ENCODE measurements at regions not wholly inside any gene's neighbourhood (a gene's known extent, or its start where the extent isn't known, plus 50 kb on each side); places are given as distances from the start of the nearest gene placed in this dataset.

DNA sequence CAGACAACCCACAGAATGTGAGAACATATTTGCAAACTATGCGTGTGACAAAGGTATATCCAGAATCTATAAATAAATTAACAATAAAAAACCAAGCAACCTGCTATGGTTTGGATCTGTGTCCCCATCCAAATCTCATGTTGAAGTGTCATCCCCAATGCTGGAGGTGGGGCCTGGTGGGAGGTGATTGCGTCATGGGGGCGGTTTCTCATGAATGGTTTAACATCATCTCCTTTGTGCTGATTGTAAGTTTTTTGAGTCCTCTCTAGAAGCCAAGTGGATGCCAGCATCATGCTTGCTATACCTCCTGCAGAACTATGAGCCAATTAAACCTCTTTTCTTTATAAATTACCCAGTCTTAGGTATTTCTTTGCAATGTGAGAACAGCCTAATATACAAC lies 335.4 kb downstream of the MAN2A1 start:
- in situ Hi-C loops (cut with HindIII; ENCODE audit: low sequenced_read_pairs), result no loop called here

GRCh38 chr5:110027527-110028322 lies 338.0 kb downstream of the MAN2A1 start:
- in situ Hi-C loops (cut with HindIII; ENCODE audit: low sequenced_read_pairs), result no loop called here

- in situ Hi-C loops (cut with HindIII; ENCODE audit: low sequenced_read_pairs), result no loop called here
Observed at GRCh38 chr5:110031402-110032140, 341.8 kb downstream of the MAN2A1 start.

GRCh38 chr5:110032376-110032775 lies 342.6 kb downstream of the MAN2A1 start:
- in situ Hi-C loops (cut with HindIII; ENCODE audit: low sequenced_read_pairs), result no loop called here

- in situ Hi-C loops (cut with HindIII; ENCODE audit: low sequenced_read_pairs), result no loop called here
Observed at GRCh38 chr5:110034056-110034600, 344.4 kb downstream of the MAN2A1 start.

- in situ Hi-C loops (cut with HindIII; ENCODE audit: low sequenced_read_pairs), result no loop called here
Observed at GRCh38 chr5:110038297-110038997, 348.7 kb downstream of the MAN2A1 start.

GRCh38 chr5:110040178-110040577 lies 350.5 kb downstream of the MAN2A1 start:
- in situ Hi-C loops (cut with HindIII; ENCODE audit: low sequenced_read_pairs), result no loop called here

DNA sequence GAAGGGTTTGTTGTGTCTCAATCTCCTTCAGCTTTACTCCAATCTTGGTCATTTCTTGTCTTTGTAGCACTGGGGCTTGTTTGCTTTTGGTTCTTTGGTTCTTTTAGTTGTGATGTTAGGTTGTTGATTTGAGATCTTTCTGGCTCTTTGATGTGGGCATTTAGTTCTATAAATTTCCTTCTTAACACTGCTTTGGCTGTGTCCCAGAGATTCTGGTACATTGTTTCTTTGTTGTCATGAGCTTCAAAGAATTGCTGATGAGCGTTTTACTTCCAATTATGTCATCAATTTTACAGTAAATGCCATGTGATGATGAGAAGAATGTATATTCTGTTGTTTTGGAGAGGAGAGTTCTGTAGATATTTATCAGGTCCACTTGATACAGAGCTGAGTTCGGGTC lies 353.3 kb downstream of the MAN2A1 start:
- in situ Hi-C loops (cut with HindIII; ENCODE audit: low sequenced_read_pairs), result no loop called here

- in situ Hi-C loops (cut with HindIII; ENCODE audit: low sequenced_read_pairs), result no loop called here
Observed at GRCh38 chr5:110045158-110045557, 355.4 kb downstream of the MAN2A1 start.

DNA sequence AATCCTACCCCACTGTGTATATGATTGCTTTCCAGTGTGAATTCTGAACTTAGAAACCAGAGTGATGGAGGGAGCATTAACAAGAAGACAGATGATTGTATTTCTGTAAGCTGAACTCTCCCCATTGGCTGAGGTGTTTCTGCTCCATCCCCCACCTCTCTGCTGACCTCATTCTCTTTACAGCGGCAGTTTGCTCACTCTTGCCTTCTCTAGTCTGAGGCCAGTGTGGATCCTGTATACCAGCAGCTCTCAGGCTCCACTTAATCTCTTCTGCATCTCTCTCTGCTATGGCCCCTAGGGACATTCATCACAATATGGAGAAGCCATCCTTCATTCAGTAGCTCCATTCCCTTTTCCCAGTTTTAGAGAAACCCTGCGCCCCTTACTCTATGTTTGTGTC lies 358.8 kb downstream of the MAN2A1 start:
- in situ Hi-C loops (cut with HindIII; ENCODE audit: low sequenced_read_pairs), result no loop called here

DNA sequence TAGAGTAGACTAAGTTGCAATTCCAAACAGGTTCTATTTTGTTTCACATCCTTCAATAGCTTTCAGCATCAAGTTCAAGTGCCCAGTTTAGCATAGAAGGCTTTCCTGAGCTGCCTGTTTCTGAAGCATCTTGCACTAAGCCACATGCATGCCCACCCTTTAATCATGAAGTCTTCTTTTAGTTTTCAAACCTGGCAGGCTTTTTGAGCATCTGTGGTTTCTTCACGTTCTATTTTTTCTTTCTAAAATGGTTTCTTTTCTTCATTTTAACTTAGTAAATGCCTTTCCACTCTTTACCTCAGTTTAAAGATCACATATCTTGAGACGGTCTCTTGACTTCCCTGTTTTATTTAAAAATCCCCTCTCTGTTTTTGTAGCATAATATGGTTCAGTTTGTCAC lies 360.1 kb downstream of the MAN2A1 start:
- in situ Hi-C loops (cut with HindIII; ENCODE audit: low sequenced_read_pairs), result no loop called here

DNA sequence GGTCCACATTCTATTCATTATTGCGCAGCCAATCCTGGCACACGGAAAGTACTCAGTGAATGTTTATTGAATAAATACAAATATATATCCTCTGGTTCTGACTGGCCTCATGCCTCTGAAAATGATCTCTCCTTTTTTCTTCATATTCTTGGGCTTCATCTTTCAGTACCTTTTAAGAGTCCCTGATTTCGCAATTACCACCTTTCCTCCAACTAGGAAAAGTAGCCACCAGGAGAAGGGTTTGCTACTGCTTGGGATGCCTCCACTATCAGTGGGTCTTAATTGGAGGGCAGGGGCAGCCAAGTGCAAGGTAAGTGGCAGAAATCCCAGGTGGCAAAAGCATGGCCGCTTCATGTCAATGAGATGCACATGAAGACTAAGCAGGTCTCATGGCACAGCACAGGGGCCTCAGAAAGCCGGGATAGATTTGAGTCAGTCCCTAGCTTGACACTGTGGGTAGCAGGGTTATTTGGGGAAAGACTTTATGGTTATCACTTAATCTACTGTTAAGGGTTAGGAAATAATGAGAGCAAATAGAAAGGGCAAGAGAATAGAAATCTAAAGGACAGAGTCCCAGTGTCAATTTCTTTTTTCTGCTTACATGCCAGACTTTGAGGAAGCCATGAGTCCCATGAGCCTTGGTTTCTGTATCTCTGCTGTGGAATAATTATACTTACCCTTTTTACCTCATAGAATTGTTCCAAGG lies 361.1 kb downstream of the MAN2A1 start:
- in situ Hi-C loops (cut with HindIII; ENCODE audit: low sequenced_read_pairs), result no loop called here

DNA sequence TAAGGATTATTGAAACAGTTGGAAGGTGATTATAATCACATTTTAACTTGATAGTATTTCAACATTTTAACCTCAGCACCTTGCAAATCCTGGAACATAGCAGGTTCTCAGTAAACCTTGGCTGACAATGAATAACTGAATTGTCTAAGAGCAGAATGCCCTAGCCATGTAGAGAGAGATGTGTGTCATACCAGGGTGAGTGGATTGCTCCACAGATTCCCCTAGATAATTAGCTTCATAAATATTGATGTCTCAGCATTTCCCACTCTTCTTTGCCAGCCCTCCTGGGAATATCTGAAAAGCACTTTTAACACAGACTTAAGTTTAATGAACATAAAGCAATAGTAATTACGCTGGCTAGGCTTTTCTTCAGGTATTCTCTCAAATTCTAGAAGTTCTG lies 363.5 kb downstream of the MAN2A1 start:
- in situ Hi-C loops (cut with HindIII; ENCODE audit: low sequenced_read_pairs), result no loop called here

GRCh38 chr5:110053824-110054223 lies 364.1 kb downstream of the MAN2A1 start:
- in situ Hi-C loops (cut with HindIII; ENCODE audit: low sequenced_read_pairs), result no loop called here

DNA sequence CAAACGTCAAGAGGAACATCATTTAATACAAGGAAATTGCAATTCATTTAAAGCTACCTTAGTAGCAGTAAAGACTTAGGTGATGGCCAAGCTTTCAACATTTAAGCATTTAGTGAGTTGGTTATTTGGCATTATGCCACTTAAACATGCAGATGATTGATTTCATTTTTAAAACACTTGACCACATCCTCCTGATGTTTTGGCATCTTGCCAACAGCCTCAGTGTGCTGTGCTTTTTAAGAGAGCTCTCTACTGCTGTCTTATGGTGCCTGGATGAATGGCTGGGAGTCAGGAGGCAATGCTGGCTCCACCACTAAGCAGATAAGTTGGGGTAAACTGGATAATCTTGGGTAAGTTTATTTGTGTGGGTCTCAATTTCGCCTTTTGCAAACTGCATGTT lies 364.5 kb downstream of the MAN2A1 start:
- in situ Hi-C loops (cut with HindIII; ENCODE audit: low sequenced_read_pairs), result no loop called here

DNA sequence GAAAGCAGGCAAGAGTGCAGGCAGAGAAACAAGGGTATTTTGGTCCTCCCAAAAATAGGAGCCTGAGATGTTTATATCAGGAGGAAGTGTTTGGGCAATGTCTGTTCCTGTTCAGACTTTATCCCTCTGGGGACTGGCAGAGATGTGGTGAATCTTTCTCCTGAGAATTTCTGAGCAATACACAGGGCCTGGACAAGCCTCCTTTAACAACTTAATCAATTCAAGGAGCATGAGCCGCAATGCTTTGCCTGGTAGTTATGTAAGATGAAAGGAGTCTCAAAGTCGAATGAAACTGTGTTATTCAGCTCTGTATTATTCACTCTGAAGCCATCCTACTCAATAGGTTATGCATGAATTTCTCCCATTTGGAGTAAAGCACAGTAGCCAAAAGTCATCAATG lies 365.6 kb downstream of the MAN2A1 start:
- in situ Hi-C loops (cut with HindIII; ENCODE audit: low sequenced_read_pairs), result no loop called here

GRCh38 chr5:110056580-110057114 lies 366.9 kb downstream of the MAN2A1 start:
- in situ Hi-C loops (cut with HindIII; ENCODE audit: low sequenced_read_pairs), result no loop called here

DNA sequence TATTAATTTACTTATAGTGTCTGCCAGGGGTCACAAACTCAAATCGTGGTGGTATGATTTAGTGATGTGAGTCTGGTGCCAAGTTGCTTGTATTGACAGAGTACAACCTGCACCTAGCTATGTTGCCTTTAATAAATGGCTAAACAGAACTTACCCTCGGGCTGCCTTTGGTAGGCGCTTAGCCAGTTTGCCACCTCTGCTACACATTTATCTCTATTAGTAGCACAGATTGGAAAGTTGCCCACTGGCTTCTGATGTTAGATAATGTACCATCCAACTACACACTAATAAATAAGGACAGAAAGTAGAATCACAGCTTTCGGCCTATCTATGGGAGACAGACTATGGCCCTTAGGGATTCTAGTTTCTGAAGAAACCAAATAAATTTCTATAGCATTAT lies 368.4 kb downstream of the MAN2A1 start:
- in situ Hi-C loops (cut with HindIII; ENCODE audit: low sequenced_read_pairs), result no loop called here

- in situ Hi-C loops (cut with HindIII; ENCODE audit: low sequenced_read_pairs), result no loop called here
Observed at GRCh38 chr5:110062246-110062645, 372.5 kb downstream of the MAN2A1 start.

Data from endothelial cell of hepatic sinusoid (primary cell).